SW 1271 (cell line): ENCODE measurements at regions not wholly inside any gene's neighbourhood (a gene's known extent, or its start where the extent isn't known, plus 50 kb on each side); places are given as distances from the start of the nearest gene placed in this dataset.
"Not testable (repeated sequence)": the region's sequence is repeated elsewhere in the genome, so short reads cannot be mapped to it uniquely, and the experiment has no call there.

Experiments
- DNase-seq, 2 experiments: peaks; one replicate each; lab custom pipeline; 2025; lab: John Stamatoyannopoulos, UW

GRCh38 chr18:76605341-76605929 is 110.4 kb upstream of the ZNF516 start:
- DNase-seq = no peak

GRCh38 chr18:76604935-76605240 is 109.8 kb upstream of the ZNF516 start:
- no peak for DNase-seq

GRCh38 chr18:76604108-76604934 is 109.3 kb upstream of the ZNF516 start:
- no peak for DNase-seq

- no peak for DNase-seq
Measured at GRCh38 chr18:76602191-76602590, 107.1 kb upstream of the ZNF516 start.

- not testable (repeated sequence) for DNase-seq
Measured at GRCh38 chr18:76600076-76600475, 105.0 kb upstream of the ZNF516 start.

GRCh38 chr18:76594966-76595365 is 99.9 kb upstream of the ZNF516 start:
- DNase-seq = no peak

GRCh38 chr18:76593843-76594242 is 98.8 kb upstream of the ZNF516 start:
- DNase-seq = no peak

GRCh38 chr18:76592981-76593381 is 97.9 kb upstream of the ZNF516 start:
- no peak for DNase-seq

- no peak for DNase-seq
Measured at GRCh38 chr18:76592096-76592495, 97.1 kb upstream of the ZNF516 start.

GRCh38 chr18:76589866-76590265 is 94.8 kb upstream of the ZNF516 start:
- no peak for DNase-seq

- no peak for DNase-seq
Measured at GRCh38 chr18:76589316-76589715, 94.3 kb upstream of the ZNF516 start.

GRCh38 chr18:76588601-76589226 is 93.7 kb upstream of the ZNF516 start:
- DNase-seq = no peak

- no peak for DNase-seq
Measured at GRCh38 chr18:76587879-76588271, 92.8 kb upstream of the ZNF516 start.

- no peak for DNase-seq
Measured at GRCh38 chr18:76587147-76587878, 92.3 kb upstream of the ZNF516 start.

- no peak for DNase-seq
Measured at GRCh38 chr18:76584414-76585310, 89.6 kb upstream of the ZNF516 start.

GRCh38 chr18:76581261-76581660 is 86.2 kb upstream of the ZNF516 start:
- DNase-seq = no peak

- no peak for DNase-seq
Measured at GRCh38 chr18:76580288-76580962, 85.4 kb upstream of the ZNF516 start.

GRCh38 chr18:76579301-76579695 is 84.3 kb upstream of the ZNF516 start:
- no peak for DNase-seq

- no peak for DNase-seq
Measured at GRCh38 chr18:76578571-76579300, 83.7 kb upstream of the ZNF516 start.

GRCh38 chr18:76573325-76574025 is 78.4 kb upstream of the ZNF516 start:
- peak in 1 of 2 experiments; percentile 34 for DNase-seq
